ENCODE measurements at regions not wholly inside any gene's neighbourhood (a gene's known extent, or its start where the extent isn't known, plus 50 kb on each side); places are given as distances from the start of the nearest gene placed in this dataset.

- ATAC-seq (ENCODE audit: low read depth), result no peak
- Histone ChIP-seq H2BK20ac (ENCODE audit: low read depth, low read length) (no peak overlapping the region), H2AK9ac (replicated peaks; ENCODE audit: low read depth, low read length, poor library complexity) (no peak overlapping the region), H3K4me3 (ENCODE audit: insufficient read depth, low read depth, low read length) (no peak overlapping the region), H3K14ac (replicated peaks; ENCODE audit: low read depth, low read length) (no peak overlapping the region), H3K18ac (ENCODE audit: low read depth, low read length) (no peak overlapping the region), H3K27ac (ENCODE audit: insufficient read depth, low read length) (no peak overlapping the region), H3K4me2 (ENCODE audit: low read depth, low read length) (no peak overlapping the region), H2BK120ac (ENCODE audit: low read depth, low read length) (no peak overlapping the region), H3K79me1 (ENCODE audit: low read depth in 1 of 2, low read length in 2 of 2) (no peaks in the 10 kb centered on the region), H2BK5ac (ENCODE audit: low read depth, low read length, poor library complexity, severe bottlenecking) (no peak overlapping the region), H2AFZ (replicated peaks; ENCODE audit: low read length, poor library complexity) (no peak overlapping the region), H4K20me1 (ENCODE audit: insufficient read depth, low read length) (no peaks in the 10 kb centered on the region), H3K4me1 (ENCODE audit: control insufficient read depth, insufficient read depth, low read length) (no peaks in the 10 kb centered on the region), H3K4ac (ENCODE audit: low read depth, low read length) (no peak overlapping the region), H3K56ac (ENCODE audit: extremely low read depth, insufficient read depth, low read length) (no peak overlapping the region), H2AK5ac (ENCODE audit: low read depth, low read length) (no peak overlapping the region), H3K23ac (ENCODE audit: low read depth, low read length) (no peak overlapping the region), H3K36me3 (ENCODE audit: control insufficient read depth, insufficient read depth, low read length) (no peaks in the 10 kb centered on the region), H4K91ac (ENCODE audit: insufficient read depth, low read depth, low read length) (no peak overlapping the region), H3K27me3 (ENCODE audit: control insufficient read depth, insufficient read depth, low read length) (peaks cover 6% of the 10 kb centered on the region; the same call in 1 of the 2 replicates), H3K9me1 (ENCODE audit: insufficient read depth, low read length) (no peaks in the 10 kb centered on the region), H3K9ac (ENCODE audit: low read depth, low read length) (no peak overlapping the region), H4K5ac (ENCODE audit: low read depth, low read length) (no peak overlapping the region), H4K8ac (ENCODE audit: low read depth in 2 of 2, low read length in 2 of 2) (no peak overlapping the region), H3K9me3 (ENCODE audit: control insufficient read depth, insufficient read depth, low read length) (no peaks in the 10 kb centered on the region), H2BK15ac (ENCODE audit: low read depth, low read length) (no peak overlapping the region)
- dilution Hi-C loops (cut with HindIII; ENCODE audit: low sequenced_read_pairs, unreplicated experiment), result no loop called here
- intact Hi-C loops (cut with micrococcal nuclease), result no loop called here
- in situ Hi-C loops (cut with MboI; ENCODE audit: low sequenced_read_pairs), result no loop called here
- 20% methylated on average over 1 of the region's 1 CpG; no CpG with 5 or more reads in 1 of the 2 experiments for WGBS, 2 experiments (ENCODE audit: extremely low coverage in 2 of 2, insufficient read length in 1 of 2)
- DNase-seq, result no peak
- ChIA-PET POLR2A (ENCODE audit: unreplicated experiment) (no interaction called here), CTCF (no interaction called here)
- no TSS peak for BruUV-seq (replicated peaks)
- no peak for TF ChIP-seq USF2 (IDR thresholded peaks at IDR 0.05; ENCODE audit: low read depth, low read length)
- TF ChIP-seq MAFK (IDR thresholded peaks at IDR 0.05; ENCODE audit: low read depth, low read length), result peak; percentile 40; the same call in 1 of the 2 replicates
- TF ChIP-seq BHLHE40 (IDR thresholded peaks at IDR 0.05; ENCODE audit: low read depth, low read length), result no peak
Observed at GRCh38 chr18:45559258-45559657, 56.0 kb upstream of the SLC14A2 start.

Data from IMR-90 (cell line).